Uterus (tissue), 3 donors: ENCODE measurements at regions not wholly inside any gene's neighbourhood (a gene's known extent, or its start where the extent isn't known, plus 50 kb on each side); places are given as distances from the start of the nearest gene placed in this dataset.

Source experiments
- DNase-seq, 2 donors: peaks; one replicate each; pipeline ENCODE4 v3.0.0-alpha.2; 2019 to 2020
- H3K27ac ChIP-seq, 2 donors: fragments of 200-600 bp; sonication (generic); 1 replicate in 1 of 2; 2 replicates in 1 of 2; pipeline ENCODE4 v1.5.1; 2016 to 2018
- H3K27me3 ChIP-seq, 2 donors: fragments of 200-600 bp; sonication (generic); one replicate each; pipeline ENCODE4 v1.5.1; 2018 to 2019; ENCODE audit warnings: control low read depth in 1 of 2
- H3K36me3 ChIP-seq, 2 donors: fragments of 200-600 bp; sonication (generic); one replicate each; pipeline ENCODE4 v1.5.1; 2019; ENCODE audit warnings: control low read depth in 1 of 2
- H3K4me1 ChIP-seq, 2 donors: fragments of 200-600 bp; sonication (generic); one replicate each; pipeline ENCODE4 v1.5.1; 2018 to 2019; ENCODE audit warnings: control low read depth in 1 of 2
- H3K4me3 ChIP-seq, 2 donors: fragments of 200-600 bp; sonication (generic); 1 replicate in 1 of 2; 2 replicates in 1 of 2; pipeline ENCODE4 v1.5.1; 2018 to 2019; ENCODE audit warnings: mild to moderate bottlenecking in 1 of 2
- H3K9me3 ChIP-seq, 2 donors: fragments of 200-600 bp; sonication (generic); one replicate each; pipeline ENCODE4 v1.5.1; 2019; ENCODE audit warnings: control low read depth in 1 of 2
- POLR2A ChIP-seq, 2 donors: fragments of 450-650 bp; IDR thresholded peaks; one replicate each; pipeline ENCODE4 v1.6.1; 2016; ENCODE audit warnings: antibody characterized with exemption in 2 of 2, mild to moderate bottlenecking in 1 of 2, moderate library complexity in 1 of 2
- intact Hi-C: fragments of 100-400 bp; cut with DNase I; formaldehyde crosslinking; loops from one replicate; pipeline ENCODE4 v1.15.1; 2023; ENCODE audit warnings: low total_unique reads
- TF ChIP-seq, protein P1 (sequence below), 4 experiments: fragments of 200-600 bp in 2 of 4; fragments of 450-650 bp in 2 of 4; sonication (generic) in 2 of 4; IDR thresholded peaks; one replicate each; pipeline ENCODE4 v1.5.1; 2016 to 2019; ENCODE audit warnings: antibody characterized with exemption in 4 of 4, mild to moderate bottlenecking in 2 of 4, moderate library complexity in 1 of 4
- donor health status: DM: yes; HTN: yes; CAD: no.

DNA sequence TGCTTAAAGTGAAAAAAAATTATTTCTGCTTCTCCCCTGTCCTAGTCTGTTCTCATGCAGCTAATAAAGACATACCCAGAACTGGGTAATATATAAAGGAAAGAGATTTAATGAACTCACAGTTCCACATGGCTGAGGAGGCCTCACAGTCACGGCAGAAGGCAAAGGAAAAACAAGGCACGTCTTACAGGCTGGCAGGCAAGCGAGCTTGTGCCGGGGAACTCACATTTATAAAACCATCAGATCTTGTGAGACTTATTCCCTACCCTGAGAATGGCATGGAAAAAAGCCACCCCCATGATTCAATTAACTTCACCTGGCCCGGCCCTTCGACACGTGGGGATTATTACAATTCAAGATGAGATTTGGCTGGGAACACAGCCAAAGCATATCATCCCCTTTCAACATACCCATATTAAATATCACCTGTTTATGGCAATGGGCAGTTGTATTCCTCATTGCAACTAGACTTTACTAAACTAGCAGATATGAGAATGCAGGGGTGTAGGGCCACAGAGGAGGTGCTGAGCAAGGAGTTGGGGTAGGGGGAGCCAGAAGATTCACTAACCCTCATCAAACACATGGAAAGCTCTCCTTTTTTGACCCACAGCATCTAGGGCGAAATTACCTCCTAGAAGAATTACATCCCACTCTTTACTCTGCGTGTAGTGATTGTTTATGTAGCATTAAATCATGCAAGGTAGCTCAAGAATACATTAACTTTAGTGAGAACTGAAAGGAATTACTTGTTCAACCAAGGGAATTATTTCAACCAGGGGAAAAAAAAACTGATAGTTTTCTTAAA lies 183.3 kb upstream of the DOK6 start:
- H3K27ac ChIP-seq = no peak overlapping the region
- TF ChIP-seq, protein P1, sequence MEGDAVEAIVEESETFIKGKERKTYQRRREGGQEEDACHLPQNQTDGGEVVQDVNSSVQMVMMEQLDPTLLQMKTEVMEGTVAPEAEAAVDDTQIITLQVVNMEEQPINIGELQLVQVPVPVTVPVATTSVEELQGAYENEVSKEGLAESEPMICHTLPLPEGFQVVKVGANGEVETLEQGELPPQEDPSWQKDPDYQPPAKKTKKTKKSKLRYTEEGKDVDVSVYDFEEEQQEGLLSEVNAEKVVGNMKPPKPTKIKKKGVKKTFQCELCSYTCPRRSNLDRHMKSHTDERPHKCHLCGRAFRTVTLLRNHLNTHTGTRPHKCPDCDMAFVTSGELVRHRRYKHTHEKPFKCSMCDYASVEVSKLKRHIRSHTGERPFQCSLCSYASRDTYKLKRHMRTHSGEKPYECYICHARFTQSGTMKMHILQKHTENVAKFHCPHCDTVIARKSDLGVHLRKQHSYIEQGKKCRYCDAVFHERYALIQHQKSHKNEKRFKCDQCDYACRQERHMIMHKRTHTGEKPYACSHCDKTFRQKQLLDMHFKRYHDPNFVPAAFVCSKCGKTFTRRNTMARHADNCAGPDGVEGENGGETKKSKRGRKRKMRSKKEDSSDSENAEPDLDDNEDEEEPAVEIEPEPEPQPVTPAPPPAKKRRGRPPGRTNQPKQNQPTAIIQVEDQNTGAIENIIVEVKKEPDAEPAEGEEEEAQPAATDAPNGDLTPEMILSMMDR (IDR thresholded peaks at IDR 0.05) = no peak
- no peak for TF ChIP-seq POLR2A (IDR thresholded peaks at IDR 0.05)
- H3K9me3 ChIP-seq = no peaks in the 10 kb centered on the region
- H3K4me3 ChIP-seq = no peak overlapping the region
- H3K36me3 ChIP-seq = no peaks in the 10 kb centered on the region
- no peaks in the 10 kb centered on the region for H3K27me3 ChIP-seq
- no peaks in the 10 kb centered on the region for H3K4me1 ChIP-seq
- intact Hi-C loops = no loop called here
- no peak for DNase-seq

GRCh38 chr18:69220529-69220928 lies 180.2 kb upstream of the DOK6 start:
- intact Hi-C loops = no loop called here
- TF ChIP-seq, protein P1 (IDR thresholded peaks at IDR 0.05) = no peak
- TF ChIP-seq POLR2A (IDR thresholded peaks at IDR 0.05) = no peak
- DNase-seq = no peak

DNA sequence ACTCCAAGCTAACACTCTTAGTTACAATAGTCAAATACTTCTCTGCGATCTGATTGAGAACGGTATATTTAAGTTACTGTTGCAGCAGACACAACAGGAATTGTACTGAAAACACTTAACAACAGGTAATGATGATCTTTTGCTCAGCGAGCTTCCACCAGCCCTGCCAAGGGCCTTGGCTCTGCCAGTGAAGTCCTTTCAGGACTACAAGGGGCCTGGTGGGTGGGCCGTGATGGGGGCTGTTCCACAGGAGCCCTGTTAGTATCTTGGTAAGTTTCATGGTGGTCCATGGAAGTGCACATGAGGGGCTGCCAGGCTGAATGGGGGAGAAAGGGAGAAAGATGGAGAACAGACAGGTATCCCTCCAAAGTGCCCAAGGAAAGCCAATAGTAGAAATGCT lies 178.6 kb upstream of the DOK6 start:
- TF ChIP-seq POLR2A (IDR thresholded peaks at IDR 0.05) = no peak
- TF ChIP-seq, protein P1 (IDR thresholded peaks at IDR 0.05) = no peak
- DNase-seq = no peak
- intact Hi-C loops = no loop called here
- H3K27ac ChIP-seq = no peak overlapping the region
- no peak overlapping the region for H3K4me3 ChIP-seq
- H3K9me3 ChIP-seq = no peaks in the 10 kb centered on the region
- no peaks in the 10 kb centered on the region for H3K36me3 ChIP-seq
- H3K27me3 ChIP-seq = no peaks in the 10 kb centered on the region
- no peaks in the 10 kb centered on the region for H3K4me1 ChIP-seq

More at GRCh38 chr18:69220529-69220928, 180.2 kb upstream of the DOK6 start:
- H3K27ac ChIP-seq = no peak overlapping the region
- H3K4me1 ChIP-seq = no peaks in the 10 kb centered on the region
- no peak overlapping the region for H3K4me3 ChIP-seq
- no peaks in the 10 kb centered on the region for H3K9me3 ChIP-seq
- no peaks in the 10 kb centered on the region for H3K27me3 ChIP-seq
- H3K36me3 ChIP-seq = no peaks in the 10 kb centered on the region

GRCh38 chr18:69226971-69227370 lies 173.7 kb upstream of the DOK6 start:
- Histone ChIP-seq H3K36me3 (no peaks in the 10 kb centered on the region), H3K27me3 (no peaks in the 10 kb centered on the region), H3K4me1 (no peaks in the 10 kb centered on the region), H3K9me3 (no peaks in the 10 kb centered on the region), H3K27ac (no peak overlapping the region), H3K4me3 (no peak overlapping the region)
- DNase-seq = no peak
- no peak for TF ChIP-seq POLR2A (IDR thresholded peaks at IDR 0.05)
- TF ChIP-seq, protein P1 (IDR thresholded peaks at IDR 0.05) = no peak
- intact Hi-C loops = no loop called here

GRCh38 chr18:69230204-69230603 lies 170.5 kb upstream of the DOK6 start:
- TF ChIP-seq, protein P1 (IDR thresholded peaks at IDR 0.05) = no peak
- no peak for TF ChIP-seq POLR2A (IDR thresholded peaks at IDR 0.05)
- H3K9me3 ChIP-seq = no peaks in the 10 kb centered on the region
- intact Hi-C loops = no loop called here
- no peak overlapping the region for H3K27ac ChIP-seq
- H3K4me3 ChIP-seq = no peak overlapping the region
- no peaks in the 10 kb centered on the region for H3K4me1 ChIP-seq
- no peak for DNase-seq
- H3K36me3 ChIP-seq = no peaks in the 10 kb centered on the region
- H3K27me3 ChIP-seq = no peaks in the 10 kb centered on the region
